Lung (tissue), 11 donors: ENCODE measurements at regions not wholly inside any gene's neighbourhood (a gene's known extent, or its start where the extent isn't known, plus 50 kb on each side); places are given as distances from the start of the nearest gene placed in this dataset.

Source experiments
- ATAC-seq: fragments of 200-7000 bp; cut with Tn5 transposase; one replicate; pipeline ENCODE4 v1.9.1; 2020; ENCODE audit warnings: moderate number of reproducible peaks; ENCODE audit not compliant: insufficient read depth, low FRiP score
- DNase-seq, 3 donors: peaks; one replicate each; pipeline ENCODE4 v3.0.0-alpha.2; 2013 to 2017
- H3K27ac ChIP-seq, 2 donors: one replicate each; pipeline ENCODE4 v1.5.1; 2013; ENCODE audit warnings: mild to moderate bottlenecking in 2 of 2, moderate library complexity in 2 of 2, control low read depth in 1 of 2, inconsistent platforms in 1 of 2, low read depth in 1 of 2, low read length in 1 of 2
- H3K27me3 ChIP-seq, 3 donors: one replicate each; pipeline ENCODE4 v1.5.1; 2013; ENCODE audit warnings: low read length in 2 of 3; ENCODE audit not compliant: control insufficient read depth in 3 of 3, insufficient read depth in 3 of 3
- H3K36me3 ChIP-seq, 4 donors: one replicate each; pipeline ENCODE4 v1.5.1; 2013; ENCODE audit warnings: low read length in 4 of 4, mild to moderate bottlenecking in 1 of 4, moderate library complexity in 1 of 4; ENCODE audit not compliant: control insufficient read depth in 4 of 4, insufficient read depth in 4 of 4
- H3K4me1 ChIP-seq, 5 donors: one replicate each; pipeline ENCODE4 v1.5.1; 2013; ENCODE audit warnings: low read length in 5 of 5, mild to moderate bottlenecking in 2 of 5, moderate library complexity in 1 of 5; ENCODE audit not compliant: control insufficient read depth in 5 of 5, insufficient read depth in 5 of 5
- H3K4me3 ChIP-seq: one replicate; pipeline ENCODE4 v1.5.1; 2013; ENCODE audit warnings: mild to moderate bottlenecking, control low read depth, moderate library complexity
- H3K9ac ChIP-seq, 2 donors: one replicate each; pipeline ENCODE4 v1.5.1; 2013; ENCODE audit warnings: low read length in 2 of 2, control low read depth in 1 of 2; ENCODE audit not compliant: insufficient read depth in 1 of 2
- H3K9me3 ChIP-seq, 4 donors: one replicate each; pipeline ENCODE4 v1.5.1; 2013; ENCODE audit warnings: low read length in 3 of 4, mild to moderate bottlenecking in 1 of 4, moderate library complexity in 1 of 4; ENCODE audit not compliant: control insufficient read depth in 4 of 4, insufficient read depth in 3 of 4
- WGBS, 2 donors: extraction: QIAGEN DNeasy Blood & Tissue Kit; methylation state at CpG; one replicate each; pipeline ENCODE4 v1.1.7; 2013; 5-methylcytosine and 5-hydroxymethylcytosine counted together
- TF ChIP-seq, protein P1 (sequence below): IDR thresholded peaks from 2 replicates; pipeline ENCODE4 v1.5.1; 2012; ENCODE audit warnings: mild to moderate bottlenecking; ENCODE audit errors: control extremely low read depth, extremely low read depth
- donor health status: control.
- donor health status: control.
- donor health status: Bipolar disorder and iron deficiency.
- donor health status: healthy.
- donor health status: DM: yes; HTN: yes; CAD: no.

DNA sequence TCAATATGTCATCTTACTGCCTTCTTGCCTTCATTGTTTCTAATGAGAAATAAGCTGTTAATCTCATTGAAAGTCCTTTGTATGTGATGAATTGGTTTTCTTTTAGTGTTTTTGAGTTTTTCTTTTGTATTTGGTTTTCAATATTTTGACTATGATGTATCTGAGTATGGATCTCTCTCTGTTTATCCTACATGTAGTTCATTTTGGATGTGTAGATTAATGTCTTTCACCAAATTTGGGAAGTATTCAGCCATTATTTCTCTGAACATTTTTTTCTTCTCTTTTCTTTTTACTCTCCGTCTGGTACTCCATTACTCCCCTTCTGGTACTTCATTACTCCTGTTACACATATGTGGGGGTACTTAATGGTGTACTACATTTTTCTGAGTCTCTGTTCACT lies 103.3 kb upstream of the ADRA1D start:
- TF ChIP-seq, protein P1, sequence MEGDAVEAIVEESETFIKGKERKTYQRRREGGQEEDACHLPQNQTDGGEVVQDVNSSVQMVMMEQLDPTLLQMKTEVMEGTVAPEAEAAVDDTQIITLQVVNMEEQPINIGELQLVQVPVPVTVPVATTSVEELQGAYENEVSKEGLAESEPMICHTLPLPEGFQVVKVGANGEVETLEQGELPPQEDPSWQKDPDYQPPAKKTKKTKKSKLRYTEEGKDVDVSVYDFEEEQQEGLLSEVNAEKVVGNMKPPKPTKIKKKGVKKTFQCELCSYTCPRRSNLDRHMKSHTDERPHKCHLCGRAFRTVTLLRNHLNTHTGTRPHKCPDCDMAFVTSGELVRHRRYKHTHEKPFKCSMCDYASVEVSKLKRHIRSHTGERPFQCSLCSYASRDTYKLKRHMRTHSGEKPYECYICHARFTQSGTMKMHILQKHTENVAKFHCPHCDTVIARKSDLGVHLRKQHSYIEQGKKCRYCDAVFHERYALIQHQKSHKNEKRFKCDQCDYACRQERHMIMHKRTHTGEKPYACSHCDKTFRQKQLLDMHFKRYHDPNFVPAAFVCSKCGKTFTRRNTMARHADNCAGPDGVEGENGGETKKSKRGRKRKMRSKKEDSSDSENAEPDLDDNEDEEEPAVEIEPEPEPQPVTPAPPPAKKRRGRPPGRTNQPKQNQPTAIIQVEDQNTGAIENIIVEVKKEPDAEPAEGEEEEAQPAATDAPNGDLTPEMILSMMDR: no peak
- Histone ChIP-seq H3K4me3 (no peak overlapping the region), H3K9ac (no peak overlapping the region), H3K9me3 (peaks cover 0 to 3% (median 1%) of the 10 kb centered on the region in 4 donors), H3K4me1 (no peaks in the 10 kb centered on the region), H3K27me3 (no peaks in the 10 kb centered on the region), H3K36me3 (no peaks in the 10 kb centered on the region), H3K27ac (no peak overlapping the region)
- WGBS, 2 donors: 96 to 100% methylated on average over 1 of the region's 1 CpG
- no peak for ATAC-seq
- DNase-seq: no peak

DNA sequence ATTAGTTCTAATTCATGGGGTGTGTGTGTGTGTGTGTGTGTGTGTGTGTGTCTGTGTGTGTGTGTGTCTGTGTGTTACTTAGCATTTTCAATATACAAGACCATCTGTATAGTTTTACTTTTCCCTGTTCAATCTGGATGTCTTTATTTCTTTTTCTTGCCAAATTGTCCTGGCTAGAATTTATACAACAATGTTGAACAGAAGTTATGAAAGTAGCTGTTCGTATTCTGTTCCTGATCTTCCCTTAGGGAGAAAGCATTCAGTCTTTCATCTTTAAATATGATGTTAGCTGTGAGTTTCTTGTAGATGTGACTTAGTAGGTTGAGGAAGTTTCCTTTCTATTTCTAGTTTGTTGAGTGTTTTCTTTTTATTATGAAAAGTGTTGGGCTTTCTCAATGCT lies 101.0 kb upstream of the ADRA1D start:
- H3K4me1 ChIP-seq: no peaks in the 10 kb centered on the region
- no peaks in the 10 kb centered on the region for H3K27me3 ChIP-seq
- H3K36me3 ChIP-seq: no peaks in the 10 kb centered on the region
- H3K9ac ChIP-seq: no peak overlapping the region
- H3K4me3 ChIP-seq: no peak overlapping the region
- TF ChIP-seq, protein P1: no peak
- H3K27ac ChIP-seq: no peak overlapping the region
- DNase-seq (no peak), ATAC-seq (no peak)
- peaks cover 0 to 3% (median 1%) of the 10 kb centered on the region in 4 donors for H3K9me3 ChIP-seq
- WGBS, 2 donors: 81 to 83% methylated on average over 1 of the region's 1 CpG

DNA sequence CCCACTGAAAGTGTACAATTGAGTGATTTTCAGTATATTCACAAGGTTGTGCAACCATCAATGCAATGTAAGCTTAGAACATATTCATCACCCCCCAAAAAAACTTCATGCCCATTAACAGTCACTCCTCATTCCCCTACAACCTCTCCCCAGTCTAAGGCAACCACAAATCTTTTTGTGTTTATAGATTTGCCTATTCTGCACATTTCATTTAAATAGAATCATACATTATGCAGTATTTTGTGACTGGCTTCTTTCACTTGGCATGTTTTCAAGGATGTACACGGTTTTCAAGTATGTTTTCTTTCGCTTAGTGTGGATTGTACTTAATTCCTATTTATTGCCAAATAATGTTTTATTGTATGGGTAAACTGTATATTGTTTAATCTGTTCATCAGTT lies 95.6 kb upstream of the ADRA1D start:
- no peak for DNase-seq
- no peaks in the 10 kb centered on the region for H3K9me3 ChIP-seq
- no peaks in the 10 kb centered on the region for H3K27me3 ChIP-seq
- H3K4me3 ChIP-seq: no peak overlapping the region
- no peaks in the 10 kb centered on the region for H3K4me1 ChIP-seq
- no peak for ATAC-seq
- TF ChIP-seq, protein P1: no peak
- no peaks in the 10 kb centered on the region for H3K36me3 ChIP-seq
- H3K9ac ChIP-seq: no peak overlapping the region
- 74 to 83% methylated on average over 2 of the region's 2 CpGs for WGBS, 2 donors
- no peak overlapping the region for H3K27ac ChIP-seq

DNA sequence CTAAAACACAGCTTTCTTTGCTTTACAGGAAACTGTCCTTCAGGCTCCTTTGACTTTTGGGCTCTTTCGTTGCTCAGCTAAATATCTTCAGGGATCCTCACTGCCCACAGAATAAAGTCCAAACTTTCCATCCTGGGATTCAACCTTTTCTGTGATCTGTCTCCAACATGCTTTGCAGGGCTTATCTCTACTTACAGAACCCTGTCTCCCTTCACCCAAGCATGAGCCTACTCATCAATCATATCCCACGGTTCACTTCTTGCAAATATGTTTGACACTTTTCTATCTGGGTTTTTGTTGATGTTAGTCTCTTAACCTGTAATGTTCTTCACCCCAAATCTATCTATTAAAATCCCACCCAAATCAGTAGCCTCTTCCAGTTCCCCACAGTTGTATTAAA lies 93.5 kb upstream of the ADRA1D start:
- TF ChIP-seq, protein P1: no peak
- ATAC-seq (no peak), DNase-seq (no peak)
- Histone ChIP-seq H3K4me1 (no peaks in the 10 kb centered on the region), H3K9me3 (no peaks in the 10 kb centered on the region), H3K4me3 (no peak overlapping the region), H3K27ac (no peak overlapping the region), H3K36me3 (no peaks in the 10 kb centered on the region), H3K9ac (no peak overlapping the region), H3K27me3 (no peaks in the 10 kb centered on the region)
- 29 to 43% methylated on average over 2 of the region's 2 CpGs for WGBS, 2 donors
